C4-2B (cell line): ENCODE measurements at regions not wholly inside any gene's neighbourhood (a gene's known extent, or its start where the extent isn't known, plus 50 kb on each side); places are given as distances from the start of the nearest gene placed in this dataset.

Experiments used
- H3K27ac ChIP-seq: fragments of 450-650 bp; 2 replicates; pipeline ENCODE4 v1.5.1; 2017
- CTCF ChIP-seq: fragments of 450-650 bp; conservative IDR thresholded peaks from 2 replicates; pipeline ENCODE4 v1.5.1; 2017; ENCODE audit warnings: mild to moderate bottlenecking
- ZFX ChIP-seq: fragments of 450-650 bp; IDR thresholded peaks from 2 replicates; pipeline ENCODE4 v1.6.1; 2017

DNA sequence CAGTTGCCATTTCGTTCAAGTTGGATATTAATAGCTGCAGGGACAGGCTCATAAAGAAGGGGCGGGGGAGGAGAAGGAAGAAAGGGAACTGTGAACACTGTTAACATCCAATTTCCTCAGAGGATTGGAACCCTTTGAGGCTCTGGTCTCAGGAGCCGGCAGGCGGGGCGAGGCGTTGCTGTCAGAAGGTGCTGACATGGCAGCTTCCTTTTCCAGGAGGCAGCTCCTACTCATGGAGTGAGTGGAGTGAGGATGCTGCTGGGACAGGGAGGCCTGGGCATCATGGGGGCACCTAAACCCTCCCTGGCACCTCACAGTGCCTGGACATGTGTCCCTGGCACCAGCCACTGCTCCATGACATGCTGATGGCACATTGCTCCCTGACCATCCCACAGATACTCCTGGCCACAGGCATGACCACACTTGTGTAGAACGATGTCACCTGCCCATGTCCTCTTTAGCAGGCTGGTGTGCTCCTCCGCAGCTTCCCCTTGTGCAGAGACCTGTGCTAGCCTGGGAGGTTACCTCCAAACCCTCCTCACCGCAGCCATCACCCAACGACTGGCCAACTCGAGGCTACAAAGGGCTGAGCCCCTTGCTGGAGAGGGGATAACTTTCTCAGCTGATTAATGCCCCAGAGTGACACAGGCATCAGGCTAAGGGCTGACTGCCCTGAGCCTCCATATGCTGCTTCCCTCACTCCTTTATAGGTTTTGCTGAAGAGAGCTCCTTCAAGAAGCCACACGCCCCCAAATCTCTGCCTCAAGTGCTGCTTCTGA is 79.6 kb upstream of the NECTIN1 start:
- H3K27ac ChIP-seq: no peak overlapping the region
- TF ChIP-seq ZFX (no peak), CTCF (no peak)

DNA sequence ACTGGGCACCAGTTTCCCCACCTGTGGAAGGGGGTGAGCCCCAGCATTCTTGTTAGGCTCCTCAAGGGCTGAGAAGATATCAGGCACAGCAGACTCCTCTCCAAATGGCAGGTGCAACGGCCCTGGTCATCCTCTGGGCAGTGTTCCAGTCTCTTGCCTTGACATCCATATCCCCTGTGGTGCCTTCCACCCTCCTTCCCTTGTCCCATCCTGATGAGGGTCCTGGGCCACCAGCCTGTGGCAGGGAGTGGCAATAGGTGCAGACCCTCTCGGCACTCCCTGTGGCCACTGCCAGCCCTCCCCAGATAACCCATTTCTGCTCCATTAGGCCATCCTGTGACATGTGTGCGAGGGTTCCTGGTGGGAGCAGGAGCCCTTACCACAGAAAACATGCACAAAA is 78.8 kb upstream of the NECTIN1 start:
- no peak overlapping the region for H3K27ac ChIP-seq
- TF ChIP-seq CTCF: no peak
- TF ChIP-seq ZFX: no peak

DNA sequence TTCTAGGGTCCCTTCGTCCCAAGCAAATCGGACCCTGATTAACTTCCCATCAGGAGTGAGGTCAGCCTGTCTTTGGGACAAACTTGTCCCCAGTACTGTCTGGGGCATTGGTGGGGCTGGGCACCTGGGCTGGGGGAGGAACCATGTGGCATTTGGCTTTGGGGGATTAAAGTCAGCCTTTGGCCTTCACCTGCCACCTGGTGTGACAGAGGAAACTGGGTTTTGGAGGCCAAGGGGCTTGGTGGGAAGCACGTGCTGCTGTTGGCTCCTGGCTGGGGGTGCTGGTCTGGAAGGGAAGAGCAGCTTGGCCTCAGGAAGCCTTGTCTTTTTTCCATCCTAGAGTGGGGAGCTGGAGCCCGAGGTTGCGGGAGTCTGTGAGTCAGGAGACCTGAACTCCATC is 78.4 kb upstream of the NECTIN1 start:
- TF ChIP-seq ZFX (no peak), CTCF (no peak)
- H3K27ac ChIP-seq: no peak overlapping the region

- TF ChIP-seq CTCF (no peak), ZFX (no peak)
- H3K27ac ChIP-seq: no peak overlapping the region
These were observed 77.3 kb upstream of the NECTIN1 start for GRCh38 chr11:119806064-119806915.

- no peak overlapping the region for H3K27ac ChIP-seq
- TF ChIP-seq CTCF: no peak
- TF ChIP-seq ZFX: no peak
These were observed 76.7 kb upstream of the NECTIN1 start for GRCh38 chr11:119805663-119806062.

DNA sequence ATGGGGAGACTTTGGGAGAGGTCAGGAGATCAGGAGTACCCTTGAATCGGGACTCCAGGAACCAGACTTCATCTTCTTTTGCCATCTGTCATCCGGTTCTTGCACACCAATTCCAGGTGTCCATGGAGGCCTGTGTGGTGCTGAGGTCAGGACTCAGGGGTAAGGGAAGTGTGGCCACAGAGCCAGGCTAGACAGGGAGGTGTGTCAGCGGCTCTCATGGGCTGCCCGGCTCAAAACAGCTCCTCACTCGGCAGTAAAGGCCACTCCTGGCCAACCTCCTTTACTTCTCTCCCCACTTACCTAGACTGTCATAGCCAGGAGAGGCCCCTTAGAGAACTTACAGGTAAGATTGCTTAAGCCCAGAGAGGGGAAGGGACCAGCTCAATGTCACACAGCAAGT is 75.7 kb upstream of the NECTIN1 start:
- no peak overlapping the region for H3K27ac ChIP-seq
- TF ChIP-seq ZFX (no peak), CTCF (no peak)

DNA sequence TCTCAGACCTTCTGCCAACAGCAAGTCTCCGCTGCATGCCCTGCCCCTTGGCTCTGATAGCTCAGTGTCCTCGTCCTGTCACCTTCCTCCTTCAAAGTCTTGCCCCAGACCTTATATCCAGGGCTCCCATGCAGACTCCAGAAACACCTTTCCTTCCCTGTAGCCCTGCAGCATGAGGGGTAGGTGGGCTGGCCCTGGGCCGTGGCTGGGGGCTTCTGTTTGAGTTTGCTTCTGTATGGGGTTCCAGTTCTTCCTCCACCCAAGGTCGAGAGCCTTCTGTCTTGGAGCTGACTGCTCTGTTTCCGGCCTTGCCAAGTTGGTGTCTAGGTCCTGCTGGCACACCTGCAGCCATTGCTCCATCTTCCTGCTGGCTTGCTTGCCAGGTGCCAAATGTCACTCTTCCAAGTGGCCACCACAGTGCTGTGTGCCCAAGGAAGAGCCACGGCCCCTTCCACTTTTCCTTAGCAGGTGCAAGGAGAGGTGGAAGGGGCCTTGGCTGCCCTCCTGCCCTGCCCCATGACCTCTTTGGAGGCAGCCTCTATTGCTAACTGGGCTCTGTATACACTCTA is 74.8 kb upstream of the NECTIN1 start:
- no peak for TF ChIP-seq CTCF
- TF ChIP-seq ZFX: no peak
- no peak overlapping the region for H3K27ac ChIP-seq
